ENCODE measurements at regions not wholly inside any gene's neighbourhood (a gene's known extent, or its start where the extent isn't known, plus 50 kb on each side); places are given as distances from the start of the nearest gene placed in this dataset.

- no peak for TF ChIP-seq CTCF (IDR thresholded peaks at IDR 0.05)
- no peak for TF ChIP-seq POLR2A (IDR thresholded peaks at IDR 0.05)
- TF ChIP-seq EP300 (IDR thresholded peaks at IDR 0.05): no peak
Measured at GRCh38 chr11:95305705-95306104, 74.7 kb upstream of the SESN3 start.
